ENCODE measurements at regions not wholly inside any gene's neighbourhood (a gene's known extent, or its start where the extent isn't known, plus 50 kb on each side); places are given as distances from the start of the nearest gene placed in this dataset.

GRCh38 chrX:140317462-140317861, 187.4 kb downstream of the SOX3 start:
- TF ChIP-seq POLR2A (IDR thresholded peaks at IDR 0.05) (no peak), CTCF (IDR thresholded peaks at IDR 0.05) (no peak)
